Nephron (organoid): ENCODE measurements at regions not wholly inside any gene's neighbourhood (a gene's known extent, or its start where the extent isn't known, plus 50 kb on each side); places are given as distances from the start of the nearest gene placed in this dataset.
A peak's percentile ranks its signal among the peaks of the same experiment; 100 is the strongest.

Experiments
- H3K27ac Mint-ChIP-seq, 3 experiments: 2 replicates each; pipeline ENCODE4 v1.8.0; 2020; ENCODE audit warnings: mixed read lengths in 3 of 3, mild to moderate bottlenecking in 2 of 3, moderate library complexity in 1 of 3
- H3K27me3 Mint-ChIP-seq: 2 replicates; pipeline ENCODE4 v1.8.0; 2021; ENCODE audit warnings: low read depth, mild to moderate bottlenecking, moderate library complexity, mixed read lengths
- H3K36me3 Mint-ChIP-seq: 2 replicates; pipeline ENCODE4 v1.8.0; 2020; ENCODE audit warnings: low read depth, mixed read lengths
- H3K4me1 Mint-ChIP-seq: 2 replicates; pipeline ENCODE4 v1.8.0; 2020; ENCODE audit warnings: mixed read lengths
- H3K4me3 Mint-ChIP-seq, 3 experiments: 2 replicates each; pipeline ENCODE4 v1.8.0; 2020; ENCODE audit warnings: mild to moderate bottlenecking in 3 of 3, mixed read lengths in 3 of 3, moderate library complexity in 2 of 3
- H3K9me3 Mint-ChIP-seq: 2 replicates; pipeline ENCODE4 v1.8.0; 2020; ENCODE audit warnings: mixed read lengths
- TF ChIP-seq, protein P1 (sequence below), 3 experiments: fragments of 200-600 bp; sonication (generic); IDR thresholded peaks; one replicate each; pipeline ENCODE4 v1.5.0; 2021; ENCODE audit warnings: antibody characterized with exemption in 3 of 3; ENCODE audit not compliant: unreplicated experiment in 3 of 3

DNA sequence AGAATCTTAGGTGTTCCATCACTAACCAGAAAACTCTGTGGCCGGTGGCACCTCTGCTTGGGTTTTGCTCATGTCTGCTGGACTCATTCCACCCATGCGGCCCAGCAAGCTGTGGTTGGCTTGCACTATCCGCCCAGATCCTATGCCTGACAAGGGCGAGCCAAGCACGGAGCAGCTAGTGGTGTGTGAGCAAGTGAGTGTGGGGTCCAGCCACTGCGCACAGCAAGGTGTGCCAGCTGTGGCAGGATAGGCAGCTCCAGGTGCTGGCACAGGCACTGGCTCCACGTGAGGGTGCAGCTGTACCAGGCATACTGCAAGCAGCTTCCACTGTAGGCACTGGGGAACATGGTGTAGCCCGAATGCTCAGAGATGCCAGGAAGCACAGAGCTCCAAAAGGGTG lies 813.7 kb upstream of the CNTN5 start:
- no peak overlapping the region for H3K4me3 Mint-ChIP-seq
- no peaks in the 10 kb centered on the region for H3K36me3 Mint-ChIP-seq
- TF ChIP-seq, protein P1, sequence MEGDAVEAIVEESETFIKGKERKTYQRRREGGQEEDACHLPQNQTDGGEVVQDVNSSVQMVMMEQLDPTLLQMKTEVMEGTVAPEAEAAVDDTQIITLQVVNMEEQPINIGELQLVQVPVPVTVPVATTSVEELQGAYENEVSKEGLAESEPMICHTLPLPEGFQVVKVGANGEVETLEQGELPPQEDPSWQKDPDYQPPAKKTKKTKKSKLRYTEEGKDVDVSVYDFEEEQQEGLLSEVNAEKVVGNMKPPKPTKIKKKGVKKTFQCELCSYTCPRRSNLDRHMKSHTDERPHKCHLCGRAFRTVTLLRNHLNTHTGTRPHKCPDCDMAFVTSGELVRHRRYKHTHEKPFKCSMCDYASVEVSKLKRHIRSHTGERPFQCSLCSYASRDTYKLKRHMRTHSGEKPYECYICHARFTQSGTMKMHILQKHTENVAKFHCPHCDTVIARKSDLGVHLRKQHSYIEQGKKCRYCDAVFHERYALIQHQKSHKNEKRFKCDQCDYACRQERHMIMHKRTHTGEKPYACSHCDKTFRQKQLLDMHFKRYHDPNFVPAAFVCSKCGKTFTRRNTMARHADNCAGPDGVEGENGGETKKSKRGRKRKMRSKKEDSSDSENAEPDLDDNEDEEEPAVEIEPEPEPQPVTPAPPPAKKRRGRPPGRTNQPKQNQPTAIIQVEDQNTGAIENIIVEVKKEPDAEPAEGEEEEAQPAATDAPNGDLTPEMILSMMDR (IDR thresholded peaks at IDR 0.05; ENCODE audit: unreplicated experiment in 3 of 3), result no peak
- no peak overlapping the region for H3K27ac Mint-ChIP-seq
- no peaks in the 10 kb centered on the region for H3K27me3 Mint-ChIP-seq
- peaks cover 7% of the 10 kb centered on the region for H3K9me3 Mint-ChIP-seq
- no peaks in the 10 kb centered on the region for H3K4me1 Mint-ChIP-seq

GRCh38 chr11:98227278-98227677 lies 793.5 kb upstream of the CNTN5 start:
- Mint-ChIP-seq H3K27ac (no peak overlapping the region), H3K4me3 (no peak overlapping the region), H3K27me3 (no peaks in the 10 kb centered on the region), H3K9me3 (no peaks in the 10 kb centered on the region), H3K4me1 (no peaks in the 10 kb centered on the region), H3K36me3 (no peaks in the 10 kb centered on the region)
- TF ChIP-seq, protein P1 (IDR thresholded peaks at IDR 0.05; ENCODE audit: unreplicated experiment in 3 of 3), result no peak

DNA sequence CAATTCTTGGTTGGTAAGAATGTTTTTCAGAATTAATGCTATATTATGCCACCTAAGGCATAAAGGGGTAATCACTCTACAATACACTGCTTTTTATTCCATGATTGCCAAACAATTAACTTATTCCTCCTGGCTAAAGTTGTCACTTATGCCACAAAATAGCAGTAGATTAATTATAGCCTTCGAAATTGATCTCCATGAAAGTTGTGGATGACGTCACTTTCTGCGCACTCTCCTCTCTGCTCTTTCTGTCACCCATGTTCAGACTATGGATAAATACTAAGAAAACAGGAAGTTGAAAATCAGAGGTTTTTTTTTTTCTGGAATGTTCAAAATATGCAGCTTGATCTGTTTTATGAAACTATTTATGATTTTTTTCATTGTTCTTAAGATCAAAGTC lies 790.1 kb upstream of the CNTN5 start:
- Mint-ChIP-seq H3K27me3 (no peaks in the 10 kb centered on the region), H3K9me3 (no peaks in the 10 kb centered on the region), H3K4me1 (no peaks in the 10 kb centered on the region), H3K4me3 (no peak overlapping the region), H3K27ac (no peak overlapping the region), H3K36me3 (no peaks in the 10 kb centered on the region)
- TF ChIP-seq, protein P1 (IDR thresholded peaks at IDR 0.05; ENCODE audit: unreplicated experiment in 3 of 3), result no peak

DNA sequence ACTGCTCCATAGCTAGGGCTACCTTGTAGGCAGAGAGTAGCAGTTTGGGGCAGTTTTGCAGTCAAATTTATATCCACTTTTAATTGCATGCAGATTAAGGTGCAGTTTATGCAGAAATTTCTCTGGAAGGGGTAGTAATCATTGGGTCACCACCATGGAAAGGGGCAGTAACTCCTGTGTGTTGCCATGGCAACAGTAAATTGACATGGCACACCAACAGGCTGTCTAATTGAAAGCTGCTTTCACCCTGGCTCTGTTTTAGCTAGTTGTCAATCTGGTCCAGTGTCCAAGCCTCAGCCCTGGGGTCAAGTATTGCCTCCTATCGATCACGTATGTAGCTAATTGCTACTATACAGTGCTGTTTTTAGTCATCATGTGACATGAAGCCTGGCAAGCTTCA lies 786.1 kb upstream of the CNTN5 start:
- H3K4me3 Mint-ChIP-seq, result no peak overlapping the region
- no peaks in the 10 kb centered on the region for H3K27me3 Mint-ChIP-seq
- no peak overlapping the region for H3K27ac Mint-ChIP-seq
- no peaks in the 10 kb centered on the region for H3K4me1 Mint-ChIP-seq
- no peaks in the 10 kb centered on the region for H3K9me3 Mint-ChIP-seq
- H3K36me3 Mint-ChIP-seq, result no peaks in the 10 kb centered on the region
- TF ChIP-seq, protein P1 (IDR thresholded peaks at IDR 0.05; ENCODE audit: unreplicated experiment in 3 of 3), result no peak

DNA sequence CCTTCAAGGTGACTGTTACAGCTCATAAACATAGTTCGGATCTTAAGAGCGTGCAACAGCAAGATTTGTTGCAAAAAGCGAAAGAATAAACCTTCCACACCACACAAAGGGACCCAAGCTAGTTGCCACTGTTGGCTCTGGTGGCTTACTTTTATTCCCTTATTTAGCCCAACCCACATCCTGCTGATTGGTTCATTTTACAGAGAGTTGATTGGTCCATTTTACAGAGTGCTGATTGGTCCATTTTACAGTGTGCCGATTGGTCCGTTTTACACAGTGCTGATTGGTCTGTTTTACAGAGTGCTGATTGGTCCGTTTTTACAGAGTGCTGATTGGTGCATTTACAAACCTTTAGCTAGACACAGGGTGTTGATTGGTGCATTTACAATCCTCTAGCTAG lies 776.9 kb upstream of the CNTN5 start:
- peaks cover 9% of the 10 kb centered on the region for H3K9me3 Mint-ChIP-seq

DNA sequence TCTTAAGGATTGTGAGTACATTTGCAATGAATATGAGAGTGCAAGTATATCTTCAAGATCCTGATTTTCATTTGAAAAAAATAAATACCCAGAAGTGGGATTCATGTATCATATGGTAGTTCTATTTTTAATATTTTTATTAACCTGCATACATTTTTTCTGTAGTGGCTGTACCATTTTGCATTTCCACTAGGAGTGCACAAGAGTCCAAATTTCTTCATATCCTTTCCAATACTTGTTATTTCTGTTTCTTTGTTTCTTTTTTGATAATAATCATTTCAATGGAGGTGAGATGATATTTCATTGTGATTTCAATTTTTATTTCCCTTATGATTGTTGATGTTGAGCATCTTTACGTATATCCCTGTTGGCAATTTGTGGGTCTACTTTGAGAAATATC lies 759.8 kb upstream of the CNTN5 start:
- Mint-ChIP-seq H3K4me3 (no peak overlapping the region), H3K4me1 (no peaks in the 10 kb centered on the region), H3K36me3 (no peaks in the 10 kb centered on the region), H3K27ac (no peak overlapping the region), H3K9me3 (no peaks in the 10 kb centered on the region), H3K27me3 (no peaks in the 10 kb centered on the region)
- TF ChIP-seq, protein P1 (IDR thresholded peaks at IDR 0.05; ENCODE audit: unreplicated experiment in 3 of 3), result peak in 1 of 3 experiments; percentile 26

More for the DNA sequence above, 776.9 kb upstream of the CNTN5 start:
- Mint-ChIP-seq H3K36me3 (no peaks in the 10 kb centered on the region), H3K27me3 (no peaks in the 10 kb centered on the region), H3K27ac (no peak overlapping the region), H3K4me1 (no peaks in the 10 kb centered on the region), H3K4me3 (no peak overlapping the region)
- TF ChIP-seq, protein P1 (IDR thresholded peaks at IDR 0.05; ENCODE audit: unreplicated experiment in 3 of 3), result no peak
